Parathyroid adenoma (tissue), 2 donors: ENCODE measurements at regions not wholly inside any gene's neighbourhood (a gene's known extent, or its start where the extent isn't known, plus 50 kb on each side); places are given as distances from the start of the nearest gene placed in this dataset.
"Not testable (repeated sequence)": the region's sequence is repeated elsewhere in the genome, so short reads cannot be mapped to it uniquely, and the experiment has no call there.

Experiments used
- H2AFZ ChIP-seq: fragments of 300-600 bp; sonication (generic); one replicate; pipeline ENCODE4 v1.7.0; 2017; ENCODE audit warnings: antibody characterized with exemption, mild to moderate bottlenecking
- H3K27ac ChIP-seq: fragments of 300-600 bp; sonication (generic); one replicate; pipeline ENCODE4 v1.7.0; 2017
- H3K27me3 ChIP-seq: fragments of 300-600 bp; sonication (generic); one replicate; pipeline ENCODE4 v1.7.0; 2017; ENCODE audit warnings: low read length; ENCODE audit not compliant: control insufficient read depth, insufficient read depth
- H3K36me3 ChIP-seq: fragments of 300-600 bp; sonication (generic); one replicate; pipeline ENCODE4 v1.7.0; 2017; ENCODE audit warnings: low read length; ENCODE audit not compliant: control insufficient read depth, insufficient read depth
- H3K4me1 ChIP-seq: fragments of 300-600 bp; sonication (generic); one replicate; pipeline ENCODE4 v1.7.0; 2017; ENCODE audit warnings: control low read depth
- H3K4me2 ChIP-seq: fragments of 300-600 bp; sonication (generic); one replicate; pipeline ENCODE4 v1.7.0; 2017; ENCODE audit warnings: low read length
- H3K4me3 ChIP-seq: fragments of 300-600 bp; sonication (generic); one replicate; pipeline ENCODE4 v1.7.0; 2017; ENCODE audit warnings: low read depth, low read length
- H3K79me2 ChIP-seq: fragments of 300-600 bp; sonication (generic); one replicate; pipeline ENCODE4 v1.7.0; 2017; ENCODE audit warnings: control low read depth
- H3K9ac ChIP-seq: fragments of 300-600 bp; sonication (generic); one replicate; pipeline ENCODE4 v1.7.0; 2017; ENCODE audit warnings: mild to moderate bottlenecking
- H3K9me3 ChIP-seq: fragments of 300-600 bp; sonication (generic); one replicate; pipeline ENCODE4 v1.7.0; 2017; ENCODE audit warnings: low read length; ENCODE audit not compliant: control insufficient read depth
- TF ChIP-seq, protein P1 (sequence below): fragments of 300-600 bp; sonication (generic); IDR thresholded peaks from one replicate; pipeline ENCODE4 v1.7.0; 2017; ENCODE audit warnings: antibody characterized with exemption, mild to moderate bottlenecking
- donor health status: primary hyperparathyroidism.

DNA sequence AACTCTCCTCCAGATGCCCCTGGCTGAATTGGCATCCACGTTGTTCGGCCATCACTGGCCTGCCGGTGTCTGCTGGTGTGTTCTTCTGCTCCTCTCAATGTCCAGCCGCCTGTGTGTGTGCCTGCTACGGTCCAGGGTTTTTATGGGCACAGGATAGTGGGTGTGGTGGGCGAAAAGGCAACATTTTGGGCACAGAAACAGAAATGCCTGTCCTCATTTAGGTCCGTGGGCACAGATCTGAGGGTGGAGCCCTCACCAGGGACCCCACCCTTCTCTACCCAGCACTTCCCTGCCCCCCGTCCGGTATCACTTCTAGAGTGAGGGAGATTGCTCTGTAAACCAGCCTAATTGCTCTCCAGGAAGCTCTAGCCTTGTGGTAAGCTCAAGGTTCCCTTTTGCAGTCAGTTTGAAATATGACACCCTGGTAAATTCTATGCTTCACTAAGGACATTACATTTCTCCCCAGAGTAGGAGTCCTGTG lies 410.1 kb downstream of the MAT2B start:
- H3K79me2 ChIP-seq: no peaks in the 10 kb centered on the region
- H3K4me3 ChIP-seq: no peak overlapping the region
- no peak overlapping the region for H2AFZ ChIP-seq
- TF ChIP-seq, protein P1, sequence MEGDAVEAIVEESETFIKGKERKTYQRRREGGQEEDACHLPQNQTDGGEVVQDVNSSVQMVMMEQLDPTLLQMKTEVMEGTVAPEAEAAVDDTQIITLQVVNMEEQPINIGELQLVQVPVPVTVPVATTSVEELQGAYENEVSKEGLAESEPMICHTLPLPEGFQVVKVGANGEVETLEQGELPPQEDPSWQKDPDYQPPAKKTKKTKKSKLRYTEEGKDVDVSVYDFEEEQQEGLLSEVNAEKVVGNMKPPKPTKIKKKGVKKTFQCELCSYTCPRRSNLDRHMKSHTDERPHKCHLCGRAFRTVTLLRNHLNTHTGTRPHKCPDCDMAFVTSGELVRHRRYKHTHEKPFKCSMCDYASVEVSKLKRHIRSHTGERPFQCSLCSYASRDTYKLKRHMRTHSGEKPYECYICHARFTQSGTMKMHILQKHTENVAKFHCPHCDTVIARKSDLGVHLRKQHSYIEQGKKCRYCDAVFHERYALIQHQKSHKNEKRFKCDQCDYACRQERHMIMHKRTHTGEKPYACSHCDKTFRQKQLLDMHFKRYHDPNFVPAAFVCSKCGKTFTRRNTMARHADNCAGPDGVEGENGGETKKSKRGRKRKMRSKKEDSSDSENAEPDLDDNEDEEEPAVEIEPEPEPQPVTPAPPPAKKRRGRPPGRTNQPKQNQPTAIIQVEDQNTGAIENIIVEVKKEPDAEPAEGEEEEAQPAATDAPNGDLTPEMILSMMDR: no peak
- H3K4me2 ChIP-seq: no peak overlapping the region
- no peaks in the 10 kb centered on the region for H3K27me3 ChIP-seq
- no peak overlapping the region for H3K9ac ChIP-seq
- no peaks in the 10 kb centered on the region for H3K9me3 ChIP-seq
- no peak overlapping the region for H3K27ac ChIP-seq
- H3K4me1 ChIP-seq: no peaks in the 10 kb centered on the region
- no peaks in the 10 kb centered on the region for H3K36me3 ChIP-seq

DNA sequence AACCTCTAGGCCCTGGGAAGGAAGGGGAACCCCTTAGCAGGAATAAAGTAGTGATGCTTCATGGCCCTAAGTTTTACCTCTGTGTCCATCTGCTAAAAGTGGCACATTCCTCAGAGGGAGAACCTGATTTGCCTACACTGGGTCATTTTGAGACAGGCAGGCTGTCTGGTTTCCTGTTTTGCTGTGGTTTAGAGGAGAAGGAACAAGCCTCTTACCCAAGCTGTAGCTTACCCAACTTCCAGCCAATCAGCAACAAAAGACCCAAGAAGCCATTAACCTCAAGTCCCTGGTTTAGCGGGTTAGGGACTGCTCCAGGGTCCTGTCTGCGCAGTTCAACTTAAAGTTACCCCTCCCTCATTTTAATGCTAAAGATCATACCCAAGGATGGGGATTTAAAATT lies 411.0 kb downstream of the MAT2B start:
- H2AFZ ChIP-seq: no peak overlapping the region
- no peak overlapping the region for H3K4me2 ChIP-seq
- H3K9ac ChIP-seq: no peak overlapping the region
- no peaks in the 10 kb centered on the region for H3K27me3 ChIP-seq
- H3K27ac ChIP-seq: no peak overlapping the region
- TF ChIP-seq, protein P1: no peak
- no peaks in the 10 kb centered on the region for H3K36me3 ChIP-seq
- H3K9me3 ChIP-seq: no peaks in the 10 kb centered on the region
- no peaks in the 10 kb centered on the region for H3K4me1 ChIP-seq
- no peaks in the 10 kb centered on the region for H3K79me2 ChIP-seq
- no peak overlapping the region for H3K4me3 ChIP-seq

DNA sequence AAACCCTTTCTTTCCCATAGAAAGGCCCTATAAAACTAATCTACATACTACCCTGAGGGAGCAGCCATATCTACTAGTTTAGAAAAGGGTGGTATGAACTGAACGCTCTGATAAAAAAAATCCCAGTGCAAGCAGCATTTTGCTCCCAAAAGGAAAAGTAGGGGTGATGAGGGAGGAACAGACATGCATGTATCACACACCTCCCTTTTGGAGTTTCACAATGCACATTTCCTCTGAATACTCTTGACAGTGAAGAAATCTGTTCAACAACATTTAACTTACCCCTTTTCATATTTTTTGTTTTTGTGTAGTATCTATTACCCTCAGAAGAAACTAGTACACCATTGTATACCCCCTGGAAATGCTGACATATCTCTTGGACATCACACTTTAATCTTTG lies 411.4 kb downstream of the MAT2B start:
- H3K9me3 ChIP-seq: no peaks in the 10 kb centered on the region
- no peak overlapping the region for H3K9ac ChIP-seq
- no peaks in the 10 kb centered on the region for H3K36me3 ChIP-seq
- H3K27ac ChIP-seq: no peak overlapping the region
- no peak overlapping the region for H3K4me3 ChIP-seq
- TF ChIP-seq, protein P1: no peak
- H2AFZ ChIP-seq: no peak overlapping the region
- no peak overlapping the region for H3K4me2 ChIP-seq
- H3K27me3 ChIP-seq: no peaks in the 10 kb centered on the region
- H3K79me2 ChIP-seq: no peaks in the 10 kb centered on the region
- H3K4me1 ChIP-seq: no peaks in the 10 kb centered on the region

DNA sequence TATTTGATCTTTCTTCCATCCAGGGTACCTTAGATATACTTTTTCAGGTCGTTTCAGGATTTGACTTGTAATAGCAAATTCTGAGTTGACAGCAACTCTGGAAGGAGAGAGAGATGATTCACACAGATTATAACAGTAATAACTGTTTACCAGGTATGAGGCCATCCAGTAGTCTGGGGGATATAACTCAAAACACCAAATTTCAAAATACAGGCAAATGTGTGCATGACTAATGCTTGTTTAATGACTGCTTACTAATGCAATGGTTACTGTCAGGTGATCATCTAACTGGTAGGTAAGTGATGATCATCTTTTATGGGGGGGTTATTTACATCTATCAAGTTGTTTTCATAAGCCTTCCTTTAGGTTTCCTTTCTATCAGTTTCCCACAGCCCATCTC lies 412.3 kb downstream of the MAT2B start:
- Histone ChIP-seq H3K4me3 (no peak overlapping the region), H3K27ac (no peak overlapping the region), H3K4me2 (no peak overlapping the region), H2AFZ (no peak overlapping the region), H3K36me3 (no peaks in the 10 kb centered on the region), H3K27me3 (no peaks in the 10 kb centered on the region), H3K4me1 (no peaks in the 10 kb centered on the region), H3K9me3 (no peaks in the 10 kb centered on the region), H3K79me2 (no peaks in the 10 kb centered on the region), H3K9ac (no peak overlapping the region)
- TF ChIP-seq, protein P1: no peak

GRCh38 chr5:163934990-163935389 lies 429.6 kb downstream of the MAT2B start:
- H3K4me1 ChIP-seq, H2AFZ ChIP-seq, H3K9me3 ChIP-seq, H3K4me3 ChIP-seq, H3K79me2 ChIP-seq, H3K9ac ChIP-seq, H3K36me3 ChIP-seq, H3K27me3 ChIP-seq, H3K27ac ChIP-seq, H3K4me2 ChIP-seq: not testable (repeated sequence)
